ENCODE measurements at regions not wholly inside any gene's neighbourhood (a gene's known extent, or its start where the extent isn't known, plus 50 kb on each side); places are given as distances from the start of the nearest gene placed in this dataset.

- Mint-ChIP-seq H3K27ac (ENCODE audit: low read depth, unreplicated experiment) (no peak overlapping the region), H3K9me3 (ENCODE audit: unreplicated experiment) (no peaks in the 10 kb centered on the region), H3K36me3 (ENCODE audit: insufficient read depth, unreplicated experiment) (no peaks in the 10 kb centered on the region), H3K4me1 (ENCODE audit: insufficient read depth, unreplicated experiment) (no peaks in the 10 kb centered on the region), H3K4me3 (ENCODE audit: unreplicated experiment) (no peak overlapping the region), H3K27me3 (ENCODE audit: insufficient read depth, unreplicated experiment) (no peaks in the 10 kb centered on the region)
- POLR2A ChIA-PET: interaction anchor here (0.7 to 0.8 kb wide), 2 partner anchors 10 to 719 kb away, joined by 3 to 4 read pairs; no protein-coding TSS in a partner anchor
- no peak for DNase-seq (ENCODE audit: unreplicated experiment)
- intact Hi-C loops (cut with micrococcal nuclease): no loop called here
- TF ChIP-seq, protein P1, sequence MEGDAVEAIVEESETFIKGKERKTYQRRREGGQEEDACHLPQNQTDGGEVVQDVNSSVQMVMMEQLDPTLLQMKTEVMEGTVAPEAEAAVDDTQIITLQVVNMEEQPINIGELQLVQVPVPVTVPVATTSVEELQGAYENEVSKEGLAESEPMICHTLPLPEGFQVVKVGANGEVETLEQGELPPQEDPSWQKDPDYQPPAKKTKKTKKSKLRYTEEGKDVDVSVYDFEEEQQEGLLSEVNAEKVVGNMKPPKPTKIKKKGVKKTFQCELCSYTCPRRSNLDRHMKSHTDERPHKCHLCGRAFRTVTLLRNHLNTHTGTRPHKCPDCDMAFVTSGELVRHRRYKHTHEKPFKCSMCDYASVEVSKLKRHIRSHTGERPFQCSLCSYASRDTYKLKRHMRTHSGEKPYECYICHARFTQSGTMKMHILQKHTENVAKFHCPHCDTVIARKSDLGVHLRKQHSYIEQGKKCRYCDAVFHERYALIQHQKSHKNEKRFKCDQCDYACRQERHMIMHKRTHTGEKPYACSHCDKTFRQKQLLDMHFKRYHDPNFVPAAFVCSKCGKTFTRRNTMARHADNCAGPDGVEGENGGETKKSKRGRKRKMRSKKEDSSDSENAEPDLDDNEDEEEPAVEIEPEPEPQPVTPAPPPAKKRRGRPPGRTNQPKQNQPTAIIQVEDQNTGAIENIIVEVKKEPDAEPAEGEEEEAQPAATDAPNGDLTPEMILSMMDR (IDR thresholded peaks at IDR 0.05; ENCODE audit: unreplicated experiment): no peak
- BruUV-seq (replicated peaks): no TSS peak
- CTCF ChIA-PET: interaction anchor here (0.7 to 2.1 kb wide), 4 partner anchors 9 to 516 kb away, joined by 3 to 5 read pairs (median 4); no protein-coding TSS in a partner anchor
Observed at GRCh38 chr6:137687818-137688217, 179.2 kb upstream of the TNFAIP3 start.

DNA sequence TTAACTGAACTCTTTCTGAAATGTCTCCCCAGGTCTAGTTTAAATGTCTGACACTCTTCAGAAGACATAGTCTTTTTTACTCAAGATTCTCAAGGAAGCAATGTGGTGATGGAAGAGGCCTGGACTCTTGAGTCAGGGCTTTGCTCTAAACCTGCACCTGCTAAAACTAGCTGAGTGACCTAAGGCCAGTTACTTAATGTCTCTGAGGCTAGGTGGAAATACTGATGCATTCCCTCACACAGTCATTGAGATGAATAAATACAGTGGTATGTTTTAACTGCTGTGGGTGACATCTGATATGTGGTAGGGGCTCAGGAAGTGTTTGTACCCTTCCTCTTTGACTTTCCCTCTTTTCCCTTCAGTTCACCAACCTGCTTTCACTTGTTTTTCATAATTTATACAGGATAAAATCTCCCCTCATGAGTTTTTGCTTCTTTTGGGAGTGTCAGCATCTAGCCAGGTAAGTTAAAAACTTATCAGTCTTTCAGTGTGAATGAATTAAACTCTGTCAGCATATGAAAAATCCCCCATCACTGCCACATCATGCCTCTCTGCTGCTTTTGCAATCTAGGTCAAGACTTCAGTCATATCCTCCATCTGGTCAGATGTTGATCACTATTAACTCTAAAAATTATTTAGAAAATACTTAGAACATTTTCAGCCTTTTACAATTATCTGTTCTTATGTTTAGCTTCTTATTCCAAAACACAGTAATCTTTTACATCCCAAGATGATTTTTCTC, 178.7 kb upstream of the TNFAIP3 start:
- Mint-ChIP-seq H3K9me3 (ENCODE audit: unreplicated experiment) (no peaks in the 10 kb centered on the region), H3K36me3 (ENCODE audit: insufficient read depth, unreplicated experiment) (no peaks in the 10 kb centered on the region), H3K4me3 (ENCODE audit: unreplicated experiment) (no peak overlapping the region), H3K4me1 (ENCODE audit: insufficient read depth, unreplicated experiment) (no peaks in the 10 kb centered on the region), H3K27ac (ENCODE audit: low read depth, unreplicated experiment) (no peak overlapping the region), H3K27me3 (ENCODE audit: insufficient read depth, unreplicated experiment) (no peaks in the 10 kb centered on the region)
- ChIA-PET CTCF (interaction anchor here (0.6 to 2.1 kb wide), 5 partner anchors 8 to 517 kb away, joined by 3 to 5 read pairs (median 4); no protein-coding TSS in a partner anchor), POLR2A (interaction anchor here (0.8 kb wide), 1 partner anchor 9 kb away, joined by 4 read pairs; no protein-coding TSS in a partner anchor)
- intact Hi-C loops (cut with micrococcal nuclease): no loop called here
- TF ChIP-seq, protein P1 (IDR thresholded peaks at IDR 0.05; ENCODE audit: unreplicated experiment): no peak
- no peak for DNase-seq (ENCODE audit: unreplicated experiment)
- no TSS peak for BruUV-seq (replicated peaks)

DNA sequence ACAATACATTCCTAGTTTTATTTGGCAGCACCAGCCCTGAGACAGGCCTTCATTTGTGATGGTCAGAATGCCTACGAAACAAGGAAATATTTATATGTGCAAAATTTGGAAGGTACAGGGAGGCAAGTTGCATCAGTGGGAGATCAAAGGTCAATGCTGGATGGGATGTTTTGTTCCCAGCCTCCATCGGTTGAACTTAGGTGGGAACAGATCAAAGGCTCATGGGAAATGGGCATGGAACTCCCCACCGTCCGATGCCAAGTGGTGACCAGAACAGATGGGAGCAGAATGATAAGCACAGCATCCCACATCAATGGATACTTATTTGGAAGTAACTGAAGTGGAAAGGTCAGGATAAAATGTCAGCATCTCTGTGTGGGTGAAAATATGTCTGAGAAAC, 177.7 kb upstream of the TNFAIP3 start:
- intact Hi-C loops (cut with micrococcal nuclease): no loop called here
- DNase-seq (ENCODE audit: unreplicated experiment): no peak
- BruUV-seq (replicated peaks): no TSS peak
- TF ChIP-seq, protein P1 (IDR thresholded peaks at IDR 0.05; ENCODE audit: unreplicated experiment): no peak
- ChIA-PET CTCF (interaction anchor here (0.6 kb wide), 1 partner anchor 29 kb away, joined by 4 read pairs; no protein-coding TSS in a partner anchor), POLR2A (no interaction called here)
- H3K4me1 Mint-ChIP-seq (ENCODE audit: insufficient read depth, unreplicated experiment): no peaks in the 10 kb centered on the region
- no peaks in the 10 kb centered on the region for H3K9me3 Mint-ChIP-seq (ENCODE audit: unreplicated experiment)
- H3K27ac Mint-ChIP-seq (ENCODE audit: low read depth, unreplicated experiment): no peak overlapping the region
- no peak overlapping the region for H3K4me3 Mint-ChIP-seq (ENCODE audit: unreplicated experiment)
- no peaks in the 10 kb centered on the region for H3K27me3 Mint-ChIP-seq (ENCODE audit: insufficient read depth, unreplicated experiment)
- no peaks in the 10 kb centered on the region for H3K36me3 Mint-ChIP-seq (ENCODE audit: insufficient read depth, unreplicated experiment)

DNA sequence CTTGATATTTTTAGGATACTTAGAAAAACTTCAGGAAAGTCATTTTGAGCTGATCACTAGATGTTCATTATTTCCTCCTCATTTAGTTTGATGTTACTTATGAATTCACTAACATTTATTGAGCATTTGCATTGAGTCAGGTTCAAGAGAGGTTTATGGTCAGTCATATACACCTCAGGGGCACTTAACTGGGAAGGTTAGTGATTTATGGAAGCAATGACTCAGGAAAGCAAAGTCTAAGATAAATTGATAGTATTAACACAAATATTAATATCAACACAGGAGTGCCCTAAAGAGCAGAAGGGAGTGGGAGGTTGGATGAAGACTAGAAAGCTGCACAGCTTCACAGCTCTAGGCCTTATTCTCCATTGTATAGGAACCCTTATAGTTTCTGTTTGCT, 177.0 kb upstream of the TNFAIP3 start:
- TF ChIP-seq, protein P1 (IDR thresholded peaks at IDR 0.05; ENCODE audit: unreplicated experiment): no peak
- BruUV-seq (replicated peaks): no TSS peak
- Mint-ChIP-seq H3K36me3 (ENCODE audit: insufficient read depth, unreplicated experiment) (no peaks in the 10 kb centered on the region), H3K27ac (ENCODE audit: low read depth, unreplicated experiment) (no peak overlapping the region), H3K9me3 (ENCODE audit: unreplicated experiment) (no peaks in the 10 kb centered on the region), H3K4me3 (ENCODE audit: unreplicated experiment) (no peak overlapping the region), H3K4me1 (ENCODE audit: insufficient read depth, unreplicated experiment) (no peaks in the 10 kb centered on the region), H3K27me3 (ENCODE audit: insufficient read depth, unreplicated experiment) (no peaks in the 10 kb centered on the region)
- CTCF ChIA-PET: interaction anchor here (1.3 kb wide), 1 partner anchor 177 kb away, joined by 3 read pairs; the partner anchor contains the start of gene TNFAIP3
- POLR2A ChIA-PET: interaction anchor here (0.5 kb wide), 1 partner anchor 371 kb away, joined by 3 read pairs; no protein-coding TSS in a partner anchor
- intact Hi-C loops (cut with micrococcal nuclease): no loop called here
- DNase-seq (ENCODE audit: unreplicated experiment): no peak

All from MCF 10A (cell line).